ENCODE measurements at regions not wholly inside any gene's neighbourhood (a gene's known extent, or its start where the extent isn't known, plus 50 kb on each side); places are given as distances from the start of the nearest gene placed in this dataset.

DNA sequence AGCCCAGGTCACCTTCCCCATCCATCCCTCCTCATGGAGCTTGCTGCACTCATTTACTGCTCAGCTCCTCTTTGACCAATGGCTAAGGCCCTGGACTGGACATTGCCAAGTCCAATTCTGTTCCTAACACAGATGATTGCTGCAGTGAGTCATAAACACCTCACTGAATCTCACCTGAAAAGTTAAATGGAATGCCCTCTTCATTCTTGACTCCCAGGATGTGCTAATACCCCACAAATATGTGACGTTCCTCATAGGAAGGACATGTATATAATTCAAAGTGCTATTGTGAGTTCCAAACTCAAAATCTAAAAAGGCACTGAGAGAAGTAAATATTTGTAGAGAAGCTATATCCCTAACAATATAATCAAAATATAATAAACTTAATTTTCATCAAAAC lies 73.5 kb upstream of the DLX6 start:
- Histone ChIP-seq H3K4me1 (ENCODE audit: control insufficient read depth, insufficient read depth, low read length) (no peaks in the 10 kb centered on the region), H3K4me3 (ENCODE audit: low read depth, low read length) (no peak overlapping the region), H3K27ac (ENCODE audit: extremely low read depth, low read depth, low read length) (no peak overlapping the region), H3K36me3 (ENCODE audit: control insufficient read depth in 2 of 2, insufficient read depth in 1 of 2, low read length in 2 of 2) (no peaks in the 10 kb centered on the region), H3K9me3 (ENCODE audit: control insufficient read depth, insufficient read depth, low read depth, low read length) (no peaks in the 10 kb centered on the region)
- TF ChIP-seq, protein P1, sequence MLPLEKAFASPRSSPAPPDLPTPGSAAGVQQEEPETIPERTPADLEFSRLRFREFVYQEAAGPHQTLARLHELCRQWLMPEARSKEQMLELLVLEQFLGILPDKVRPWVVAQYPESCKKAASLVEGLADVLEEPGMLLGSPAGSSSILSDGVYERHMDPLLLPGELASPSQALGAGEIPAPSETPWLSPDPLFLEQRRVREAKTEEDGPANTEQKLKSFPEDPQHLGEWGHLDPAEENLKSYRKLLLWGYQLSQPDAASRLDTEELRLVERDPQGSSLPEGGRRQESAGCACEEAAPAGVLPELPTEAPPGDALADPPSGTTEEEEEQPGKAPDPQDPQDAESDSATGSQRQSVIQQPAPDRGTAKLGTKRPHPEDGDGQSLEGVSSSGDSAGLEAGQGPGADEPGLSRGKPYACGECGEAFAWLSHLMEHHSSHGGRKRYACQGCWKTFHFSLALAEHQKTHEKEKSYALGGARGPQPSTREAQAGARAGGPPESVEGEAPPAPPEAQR (tag by site-specific recombination; IDR thresholded peaks at IDR 0.05), result no peak
- TF ChIP-seq ZNF404 (tag by site-specific recombination; IDR thresholded peaks at IDR 0.05) (no peak), ZNF660 (tag by site-specific recombination; IDR thresholded peaks at IDR 0.05) (no peak)
- POLR2A ChIA-PET, result no interaction called here
- CTCF ChIA-PET, result no interaction called here

DNA sequence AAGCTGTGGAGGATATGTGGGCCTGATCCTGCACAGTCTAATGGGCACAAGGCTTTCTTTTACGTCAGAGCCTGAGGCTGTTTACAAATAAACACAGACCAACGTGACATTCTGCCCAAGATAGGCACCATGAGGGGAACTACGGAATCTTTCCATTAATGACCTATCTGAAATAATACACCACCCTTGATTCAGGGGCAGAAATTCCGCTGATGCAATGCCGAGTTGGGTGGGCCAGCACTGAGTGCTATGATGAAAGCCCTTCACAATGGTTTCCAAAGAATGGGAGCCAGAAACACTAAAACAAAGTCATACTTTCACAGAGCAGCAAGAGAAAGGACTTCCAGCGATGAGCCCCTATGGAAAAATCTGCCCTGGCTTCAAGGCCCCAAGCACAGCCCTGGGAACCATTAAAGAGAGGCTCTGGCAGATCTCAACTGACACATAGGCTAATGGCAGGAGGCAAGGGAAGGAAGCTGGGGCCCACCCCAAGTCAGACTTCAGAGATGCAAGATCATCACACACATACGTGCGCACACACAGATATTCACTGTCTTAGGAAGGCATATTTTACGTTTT lies 72.2 kb upstream of the DLX6 start:
- no peak overlapping the region for H3K4me3 ChIP-seq (ENCODE audit: low read depth, low read length)
- H3K4me1 ChIP-seq (ENCODE audit: control insufficient read depth, insufficient read depth, low read length), result no peaks in the 10 kb centered on the region
- POLR2A ChIA-PET, result no interaction called here
- no peaks in the 10 kb centered on the region for H3K36me3 ChIP-seq (ENCODE audit: control insufficient read depth in 2 of 2, insufficient read depth in 1 of 2, low read length in 2 of 2)
- no peaks in the 10 kb centered on the region for H3K9me3 ChIP-seq (ENCODE audit: control insufficient read depth, insufficient read depth, low read depth, low read length)
- TF ChIP-seq, protein P2, sequence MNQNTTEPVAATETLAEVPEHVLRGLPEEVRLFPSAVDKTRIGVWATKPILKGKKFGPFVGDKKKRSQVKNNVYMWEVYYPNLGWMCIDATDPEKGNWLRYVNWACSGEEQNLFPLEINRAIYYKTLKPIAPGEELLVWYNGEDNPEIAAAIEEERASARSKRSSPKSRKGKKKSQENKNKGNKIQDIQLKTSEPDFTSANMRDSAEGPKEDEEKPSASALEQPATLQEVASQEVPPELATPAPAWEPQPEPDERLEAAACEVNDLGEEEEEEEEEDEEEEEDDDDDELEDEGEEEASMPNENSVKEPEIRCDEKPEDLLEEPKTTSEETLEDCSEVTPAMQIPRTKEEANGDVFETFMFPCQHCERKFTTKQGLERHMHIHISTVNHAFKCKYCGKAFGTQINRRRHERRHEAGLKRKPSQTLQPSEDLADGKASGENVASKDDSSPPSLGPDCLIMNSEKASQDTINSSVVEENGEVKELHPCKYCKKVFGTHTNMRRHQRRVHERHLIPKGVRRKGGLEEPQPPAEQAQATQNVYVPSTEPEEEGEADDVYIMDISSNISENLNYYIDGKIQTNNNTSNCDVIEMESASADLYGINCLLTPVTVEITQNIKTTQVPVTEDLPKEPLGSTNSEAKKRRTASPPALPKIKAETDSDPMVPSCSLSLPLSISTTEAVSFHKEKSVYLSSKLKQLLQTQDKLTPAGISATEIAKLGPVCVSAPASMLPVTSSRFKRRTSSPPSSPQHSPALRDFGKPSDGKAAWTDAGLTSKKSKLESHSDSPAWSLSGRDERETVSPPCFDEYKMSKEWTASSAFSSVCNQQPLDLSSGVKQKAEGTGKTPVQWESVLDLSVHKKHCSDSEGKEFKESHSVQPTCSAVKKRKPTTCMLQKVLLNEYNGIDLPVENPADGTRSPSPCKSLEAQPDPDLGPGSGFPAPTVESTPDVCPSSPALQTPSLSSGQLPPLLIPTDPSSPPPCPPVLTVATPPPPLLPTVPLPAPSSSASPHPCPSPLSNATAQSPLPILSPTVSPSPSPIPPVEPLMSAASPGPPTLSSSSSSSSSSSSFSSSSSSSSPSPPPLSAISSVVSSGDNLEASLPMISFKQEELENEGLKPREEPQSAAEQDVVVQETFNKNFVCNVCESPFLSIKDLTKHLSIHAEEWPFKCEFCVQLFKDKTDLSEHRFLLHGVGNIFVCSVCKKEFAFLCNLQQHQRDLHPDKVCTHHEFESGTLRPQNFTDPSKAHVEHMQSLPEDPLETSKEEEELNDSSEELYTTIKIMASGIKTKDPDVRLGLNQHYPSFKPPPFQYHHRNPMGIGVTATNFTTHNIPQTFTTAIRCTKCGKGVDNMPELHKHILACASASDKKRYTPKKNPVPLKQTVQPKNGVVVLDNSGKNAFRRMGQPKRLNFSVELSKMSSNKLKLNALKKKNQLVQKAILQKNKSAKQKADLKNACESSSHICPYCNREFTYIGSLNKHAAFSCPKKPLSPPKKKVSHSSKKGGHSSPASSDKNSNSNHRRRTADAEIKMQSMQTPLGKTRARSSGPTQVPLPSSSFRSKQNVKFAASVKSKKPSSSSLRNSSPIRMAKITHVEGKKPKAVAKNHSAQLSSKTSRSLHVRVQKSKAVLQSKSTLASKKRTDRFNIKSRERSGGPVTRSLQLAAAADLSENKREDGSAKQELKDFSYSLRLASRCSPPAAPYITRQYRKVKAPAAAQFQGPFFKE (tag by site-specific recombination; IDR thresholded peaks at IDR 0.05; ENCODE audit: borderline replicate concordance), result no peak
- TF ChIP-seq ZNF670 (tag by site-specific recombination; IDR thresholded peaks at IDR 0.05; ENCODE audit: low read depth) (no peak), ZNF155 (tag by site-specific recombination; IDR thresholded peaks at IDR 0.05) (no peak), ZNF266 (tag by site-specific recombination; IDR thresholded peaks at IDR 0.05; ENCODE audit: low read depth) (no peak), SETDB1 (IDR thresholded peaks at IDR 0.05; ENCODE audit: insufficient read length, low read length) (no peak), ZNF354C (tag by site-specific recombination; IDR thresholded peaks at IDR 0.05; ENCODE audit: borderline replicate concordance, low read depth) (no peak), ZNF76 (tag by site-specific recombination; IDR thresholded peaks at IDR 0.05; ENCODE audit: borderline replicate concordance, low read depth) (no peak), ZFHX2 (tag by site-specific recombination; conservative IDR thresholded peaks at IDR 0.05) (no peak), ZNF747 (tag by site-specific recombination; IDR thresholded peaks at IDR 0.05) (no peak), HOXC10 (CRISPR knock-in tag; IDR thresholded peaks at IDR 0.05) (no peak), ZNF10 (tag by site-specific recombination; IDR thresholded peaks at IDR 0.05) (no peak), ZNF501 (tag by site-specific recombination; IDR thresholded peaks at IDR 0.05) (no peak)
- TF ChIP-seq, protein P3, sequence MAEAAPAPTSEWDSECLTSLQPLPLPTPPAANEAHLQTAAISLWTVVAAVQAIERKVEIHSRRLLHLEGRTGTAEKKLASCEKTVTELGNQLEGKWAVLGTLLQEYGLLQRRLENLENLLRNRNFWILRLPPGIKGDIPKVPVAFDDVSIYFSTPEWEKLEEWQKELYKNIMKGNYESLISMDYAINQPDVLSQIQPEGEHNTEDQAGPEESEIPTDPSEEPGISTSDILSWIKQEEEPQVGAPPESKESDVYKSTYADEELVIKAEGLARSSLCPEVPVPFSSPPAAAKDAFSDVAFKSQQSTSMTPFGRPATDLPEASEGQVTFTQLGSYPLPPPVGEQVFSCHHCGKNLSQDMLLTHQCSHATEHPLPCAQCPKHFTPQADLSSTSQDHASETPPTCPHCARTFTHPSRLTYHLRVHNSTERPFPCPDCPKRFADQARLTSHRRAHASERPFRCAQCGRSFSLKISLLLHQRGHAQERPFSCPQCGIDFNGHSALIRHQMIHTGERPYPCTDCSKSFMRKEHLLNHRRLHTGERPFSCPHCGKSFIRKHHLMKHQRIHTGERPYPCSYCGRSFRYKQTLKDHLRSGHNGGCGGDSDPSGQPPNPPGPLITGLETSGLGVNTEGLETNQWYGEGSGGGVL (tag by site-specific recombination; IDR thresholded peaks at IDR 0.05), result no peak
- TF ChIP-seq, protein P4, sequence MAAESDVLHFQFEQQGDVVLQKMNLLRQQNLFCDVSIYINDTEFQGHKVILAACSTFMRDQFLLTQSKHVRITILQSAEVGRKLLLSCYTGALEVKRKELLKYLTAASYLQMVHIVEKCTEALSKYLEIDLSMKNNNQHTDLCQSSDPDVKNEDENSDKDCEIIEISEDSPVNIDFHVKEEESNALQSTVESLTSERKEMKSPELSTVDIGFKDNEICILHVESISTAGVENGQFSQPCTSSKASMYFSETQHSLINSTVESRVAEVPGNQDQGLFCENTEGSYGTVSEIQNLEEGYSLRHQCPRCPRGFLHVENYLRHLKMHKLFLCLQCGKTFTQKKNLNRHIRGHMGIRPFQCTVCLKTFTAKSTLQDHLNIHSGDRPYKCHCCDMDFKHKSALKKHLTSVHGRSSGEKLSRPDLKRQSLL (tag by site-specific recombination; IDR thresholded peaks at IDR 0.05), result no peak
- TF ChIP-seq, protein P5, sequence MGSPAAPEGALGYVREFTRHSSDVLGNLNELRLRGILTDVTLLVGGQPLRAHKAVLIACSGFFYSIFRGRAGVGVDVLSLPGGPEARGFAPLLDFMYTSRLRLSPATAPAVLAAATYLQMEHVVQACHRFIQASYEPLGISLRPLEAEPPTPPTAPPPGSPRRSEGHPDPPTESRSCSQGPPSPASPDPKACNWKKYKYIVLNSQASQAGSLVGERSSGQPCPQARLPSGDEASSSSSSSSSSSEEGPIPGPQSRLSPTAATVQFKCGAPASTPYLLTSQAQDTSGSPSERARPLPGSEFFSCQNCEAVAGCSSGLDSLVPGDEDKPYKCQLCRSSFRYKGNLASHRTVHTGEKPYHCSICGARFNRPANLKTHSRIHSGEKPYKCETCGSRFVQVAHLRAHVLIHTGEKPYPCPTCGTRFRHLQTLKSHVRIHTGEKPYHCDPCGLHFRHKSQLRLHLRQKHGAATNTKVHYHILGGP (tag by site-specific recombination; IDR thresholded peaks at IDR 0.05), result no peak
- TF ChIP-seq, protein P1 (tag by site-specific recombination; IDR thresholded peaks at IDR 0.05), result no peak
- CTCF ChIA-PET, result no interaction called here
- no peak overlapping the region for H3K27ac ChIP-seq (ENCODE audit: extremely low read depth, low read depth, low read length)
